ENCODE measurements at regions not wholly inside any gene's neighbourhood (a gene's known extent, or its start where the extent isn't known, plus 50 kb on each side); places are given as distances from the start of the nearest gene placed in this dataset.

- no peaks in the 10 kb centered on the region for H3K36me3 ChIP-seq (ENCODE audit: insufficient read depth, low read length)
- DNase-seq = no peak
- no peaks in the 10 kb centered on the region for H3K9me2 ChIP-seq (replicated peaks; ENCODE audit: insufficient read depth, low read length)
- no peaks in the 10 kb centered on the region for H3K79me2 ChIP-seq (ENCODE audit: low read length)
- H3K9me3 ChIP-seq (ENCODE audit: low read length) = no peaks in the 10 kb centered on the region
- H3K4me1 ChIP-seq (ENCODE audit: low read length) = no peaks in the 10 kb centered on the region
- no peak overlapping the region for H3K4me2 ChIP-seq (ENCODE audit: low read depth, low read length, poor library complexity, severe bottlenecking)
- H3K4me3 ChIP-seq (ENCODE audit: low read length) = no peak overlapping the region
- peak overlapping the region; percentile 23; the same call in 1 of the 2 replicates for H2AFZ ChIP-seq (ENCODE audit: low read length)
- H3K27me3 ChIP-seq (ENCODE audit: low read length) = no peaks in the 10 kb centered on the region
- no peaks in the 10 kb centered on the region for H4K20me1 ChIP-seq (ENCODE audit: insufficient read depth, low read depth, low read length)
- H3K9ac ChIP-seq (ENCODE audit: low read length) = no peak overlapping the region
- no peak overlapping the region for H3K27ac ChIP-seq (ENCODE audit: low read length)
Observed at GRCh38 chr16:64061621-64062020, 1060.2 kb downstream of the CDH11 start.

GRCh38 chr16:64060631-64061030, 1061.2 kb downstream of the CDH11 start:
- H4K20me1 ChIP-seq (ENCODE audit: insufficient read depth, low read depth, low read length) = no peaks in the 10 kb centered on the region
- H3K9ac ChIP-seq (ENCODE audit: low read length) = no peak overlapping the region
- no peaks in the 10 kb centered on the region for H3K27me3 ChIP-seq (ENCODE audit: low read length)
- H2AFZ ChIP-seq (ENCODE audit: low read length) = no peak overlapping the region
- no peak for DNase-seq
- no peaks in the 10 kb centered on the region for H3K36me3 ChIP-seq (ENCODE audit: insufficient read depth, low read length)
- no peak overlapping the region for H3K27ac ChIP-seq (ENCODE audit: low read length)
- H3K79me2 ChIP-seq (ENCODE audit: low read length) = no peaks in the 10 kb centered on the region
- no peaks in the 10 kb centered on the region for H3K9me2 ChIP-seq (replicated peaks; ENCODE audit: insufficient read depth, low read length)
- H3K9me3 ChIP-seq (ENCODE audit: low read length) = no peaks in the 10 kb centered on the region
- no peaks in the 10 kb centered on the region for H3K4me1 ChIP-seq (ENCODE audit: low read length)
- no peak overlapping the region for H3K4me2 ChIP-seq (ENCODE audit: low read depth, low read length, poor library complexity, severe bottlenecking)
- H3K4me3 ChIP-seq (ENCODE audit: low read length) = no peak overlapping the region

- H3K36me3 ChIP-seq (ENCODE audit: insufficient read depth, low read length) = no peaks in the 10 kb centered on the region
- H3K9ac ChIP-seq (ENCODE audit: low read length) = no peak overlapping the region
- no peak overlapping the region for H3K4me2 ChIP-seq (ENCODE audit: low read depth, low read length, poor library complexity, severe bottlenecking)
- no peak overlapping the region for H2AFZ ChIP-seq (ENCODE audit: low read length)
- H3K27me3 ChIP-seq (ENCODE audit: low read length) = no peaks in the 10 kb centered on the region
- H3K4me3 ChIP-seq (ENCODE audit: low read length) = no peak overlapping the region
- no peaks in the 10 kb centered on the region for H3K9me2 ChIP-seq (replicated peaks; ENCODE audit: insufficient read depth, low read length)
- H3K4me1 ChIP-seq (ENCODE audit: low read length) = no peaks in the 10 kb centered on the region
- no peaks in the 10 kb centered on the region for H4K20me1 ChIP-seq (ENCODE audit: insufficient read depth, low read depth, low read length)
- no peak overlapping the region for H3K27ac ChIP-seq (ENCODE audit: low read length)
- no peaks in the 10 kb centered on the region for H3K79me2 ChIP-seq (ENCODE audit: low read length)
- no peaks in the 10 kb centered on the region for H3K9me3 ChIP-seq (ENCODE audit: low read length)
- no peak for DNase-seq
Observed at GRCh38 chr16:64058685-64059084, 1063.2 kb downstream of the CDH11 start.

- Histone ChIP-seq H3K9me2 (replicated peaks; ENCODE audit: insufficient read depth, low read length) (no peaks in the 10 kb centered on the region), H3K27ac (ENCODE audit: low read length) (no peak overlapping the region), H3K36me3 (ENCODE audit: insufficient read depth, low read length) (no peaks in the 10 kb centered on the region; the same call in 1 of the 2 replicates), H3K9ac (ENCODE audit: low read length) (no peak overlapping the region), H3K9me3 (ENCODE audit: low read length) (0 out of 2 replicates have a peak, but pooled peaks cover 4% of the 10 kb centered on the region), H2AFZ (ENCODE audit: low read length) (peak overlapping the region; percentile 95), H3K4me1 (ENCODE audit: low read length) (no peaks in the 10 kb centered on the region; the same call in 1 of the 2 replicates), H3K27me3 (ENCODE audit: low read length) (no peaks in the 10 kb centered on the region), H3K79me2 (ENCODE audit: low read length) (no peaks in the 10 kb centered on the region), H4K20me1 (ENCODE audit: insufficient read depth, low read depth, low read length) (no peaks in the 10 kb centered on the region), H3K4me3 (ENCODE audit: low read length) (no peak overlapping the region), H3K4me2 (ENCODE audit: low read depth, low read length, poor library complexity, severe bottlenecking) (no peak overlapping the region)
- DNase-seq = peak; percentile 74
Observed at GRCh38 chr16:64051824-64052223, 1070.0 kb downstream of the CDH11 start.

- Histone ChIP-seq H3K9me3 (ENCODE audit: low read length) (no peaks in the 10 kb centered on the region), H3K27me3 (ENCODE audit: low read length) (no peaks in the 10 kb centered on the region), H3K36me3 (ENCODE audit: insufficient read depth, low read length) (no peaks in the 10 kb centered on the region; the same call in 1 of the 2 replicates), H3K4me2 (ENCODE audit: low read depth, low read length, poor library complexity, severe bottlenecking) (no peak overlapping the region), H3K4me1 (ENCODE audit: low read length) (no peaks in the 10 kb centered on the region; the same call in 1 of the 2 replicates), H4K20me1 (ENCODE audit: insufficient read depth, low read depth, low read length) (no peaks in the 10 kb centered on the region), H2AFZ (ENCODE audit: low read length) (0 out of 2 replicates have a peak overlapping the region, but pooled peaks have one; percentile 55), H3K79me2 (ENCODE audit: low read length) (no peaks in the 10 kb centered on the region), H3K4me3 (ENCODE audit: low read length) (no peak overlapping the region), H3K9ac (ENCODE audit: low read length) (no peak overlapping the region), H3K9me2 (replicated peaks; ENCODE audit: insufficient read depth, low read length) (no peaks in the 10 kb centered on the region), H3K27ac (ENCODE audit: low read length) (no peak overlapping the region)
- no peak for DNase-seq
Observed at GRCh38 chr16:64047878-64048277, 1074.0 kb downstream of the CDH11 start.

GRCh38 chr16:64047207-64047606, 1074.7 kb downstream of the CDH11 start:
- Histone ChIP-seq H3K27me3 (ENCODE audit: low read length) (no peaks in the 10 kb centered on the region), H3K79me2 (ENCODE audit: low read length) (no peaks in the 10 kb centered on the region), H3K9me3 (ENCODE audit: low read length) (no peaks in the 10 kb centered on the region), H3K9ac (ENCODE audit: low read length) (no peak overlapping the region), H3K27ac (ENCODE audit: low read length) (no peak overlapping the region), H3K36me3 (ENCODE audit: insufficient read depth, low read length) (no peaks in the 10 kb centered on the region), H3K4me2 (ENCODE audit: low read depth, low read length, poor library complexity, severe bottlenecking) (no peak overlapping the region), H3K9me2 (replicated peaks; ENCODE audit: insufficient read depth, low read length) (no peaks in the 10 kb centered on the region), H4K20me1 (ENCODE audit: insufficient read depth, low read depth, low read length) (no peaks in the 10 kb centered on the region), H3K4me1 (ENCODE audit: low read length) (no peaks in the 10 kb centered on the region; the same call in 1 of the 2 replicates), H3K4me3 (ENCODE audit: low read length) (no peak overlapping the region), H2AFZ (ENCODE audit: low read length) (no peak overlapping the region)
- DNase-seq = no peak

GRCh38 chr16:64035337-64035736, 1086.5 kb downstream of the CDH11 start:
- no peaks in the 10 kb centered on the region for H3K36me3 ChIP-seq (ENCODE audit: insufficient read depth, low read length)
- no peaks in the 10 kb centered on the region for H3K79me2 ChIP-seq (ENCODE audit: low read length)
- H3K4me1 ChIP-seq (ENCODE audit: low read length) = no peaks in the 10 kb centered on the region
- no peaks in the 10 kb centered on the region for H4K20me1 ChIP-seq (ENCODE audit: insufficient read depth, low read depth, low read length)
- no peak overlapping the region for H2AFZ ChIP-seq (ENCODE audit: low read length)
- H3K27ac ChIP-seq (ENCODE audit: low read length) = no peak overlapping the region
- no peaks in the 10 kb centered on the region for H3K9me2 ChIP-seq (replicated peaks; ENCODE audit: insufficient read depth, low read length)
- H3K4me2 ChIP-seq (ENCODE audit: low read depth, low read length, poor library complexity, severe bottlenecking) = no peak overlapping the region
- H3K9ac ChIP-seq (ENCODE audit: low read length) = no peak overlapping the region
- DNase-seq = no peak
- H3K4me3 ChIP-seq (ENCODE audit: low read length) = no peak overlapping the region
- no peaks in the 10 kb centered on the region for H3K27me3 ChIP-seq (ENCODE audit: low read length)
- no peaks in the 10 kb centered on the region for H3K9me3 ChIP-seq (ENCODE audit: low read length)

- no peak overlapping the region for H3K4me3 ChIP-seq (ENCODE audit: low read length)
- no peaks in the 10 kb centered on the region for H3K9me3 ChIP-seq (ENCODE audit: low read length)
- H4K20me1 ChIP-seq (ENCODE audit: insufficient read depth, low read depth, low read length) = no peaks in the 10 kb centered on the region
- H3K4me2 ChIP-seq (ENCODE audit: low read depth, low read length, poor library complexity, severe bottlenecking) = no peak overlapping the region
- no peak overlapping the region for H2AFZ ChIP-seq (ENCODE audit: low read length)
- H3K36me3 ChIP-seq (ENCODE audit: insufficient read depth, low read length) = no peaks in the 10 kb centered on the region
- H3K9me2 ChIP-seq (replicated peaks; ENCODE audit: insufficient read depth, low read length) = 0 out of 2 replicates have a peak, but pooled peaks cover 3% of the 10 kb centered on the region
- H3K27ac ChIP-seq (ENCODE audit: low read length) = no peak overlapping the region
- no peaks in the 10 kb centered on the region for H3K27me3 ChIP-seq (ENCODE audit: low read length)
- H3K4me1 ChIP-seq (ENCODE audit: low read length) = peaks cover 14% of the 10 kb centered on the region
- DNase-seq = no peak
- H3K9ac ChIP-seq (ENCODE audit: low read length) = no peak overlapping the region
- no peaks in the 10 kb centered on the region for H3K79me2 ChIP-seq (ENCODE audit: low read length)
Observed at GRCh38 chr16:64019339-64019738, 1102.5 kb downstream of the CDH11 start.

Measured in Karpas-422 (cell line).